ENCODE measurements at regions not wholly inside any gene's neighbourhood (a gene's known extent, or its start where the extent isn't known, plus 50 kb on each side); places are given as distances from the start of the nearest gene placed in this dataset.

GRCh38 chr2:65782996-65783650 is 350.7 kb upstream of the SPRED2 start:
- no peaks in the 10 kb centered on the region for H3K36me3 ChIP-seq (ENCODE audit: control insufficient read depth in 2 of 2, insufficient read depth in 2 of 2, low read length in 2 of 2)
- no peaks in the 10 kb centered on the region for H3K9me3 ChIP-seq (ENCODE audit: control insufficient read depth in 2 of 2, low read length in 2 of 2)
- no peak overlapping the region for H3K4me3 ChIP-seq (ENCODE audit: low read length in 2 of 2)
- H3K27ac ChIP-seq (ENCODE audit: low read length), result no peak overlapping the region
- H3K4me1 ChIP-seq (ENCODE audit: control insufficient read depth, insufficient read depth, low read length), result no peaks in the 10 kb centered on the region
- H3K27me3 ChIP-seq (ENCODE audit: control insufficient read depth in 1 of 2, insufficient read depth in 2 of 2, low read length in 2 of 2), result no peaks in the 10 kb centered on the region
- H3K9ac ChIP-seq (ENCODE audit: low read length in 2 of 2), result no peak overlapping the region

DNA sequence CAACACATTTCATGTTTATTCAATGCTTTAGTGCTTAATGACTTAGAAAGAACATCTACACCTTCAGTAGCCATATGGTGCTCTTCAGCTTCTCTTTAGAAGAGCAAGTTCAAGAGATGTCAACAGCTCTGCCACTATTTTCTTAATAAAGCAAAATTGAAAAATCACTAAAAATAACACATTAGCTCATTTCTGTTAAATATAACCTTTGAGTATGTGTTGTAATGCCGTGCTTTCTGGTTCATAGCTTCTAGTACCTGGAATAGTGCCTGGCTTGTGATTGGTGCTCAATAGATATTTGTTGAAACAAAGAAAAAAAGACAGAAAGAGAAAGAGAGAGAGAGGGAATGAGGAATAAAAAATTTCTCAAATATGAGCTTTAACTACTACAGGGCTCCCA is 349.8 kb upstream of the SPRED2 start:
- no peaks in the 10 kb centered on the region for H3K27me3 ChIP-seq (ENCODE audit: control insufficient read depth in 1 of 2, insufficient read depth in 2 of 2, low read length in 2 of 2)
- H3K4me1 ChIP-seq (ENCODE audit: control insufficient read depth, insufficient read depth, low read length), result no peaks in the 10 kb centered on the region
- no peaks in the 10 kb centered on the region for H3K9me3 ChIP-seq (ENCODE audit: control insufficient read depth in 2 of 2, low read length in 2 of 2)
- H3K36me3 ChIP-seq (ENCODE audit: control insufficient read depth in 2 of 2, insufficient read depth in 2 of 2, low read length in 2 of 2), result no peaks in the 10 kb centered on the region
- no peak overlapping the region for H3K4me3 ChIP-seq (ENCODE audit: low read length in 2 of 2)
- no peak overlapping the region for H3K27ac ChIP-seq (ENCODE audit: low read length)
- no peak overlapping the region for H3K9ac ChIP-seq (ENCODE audit: low read length in 2 of 2)

GRCh38 chr2:65781756-65782155 is 349.4 kb upstream of the SPRED2 start:
- Histone ChIP-seq H3K4me1 (ENCODE audit: control insufficient read depth, insufficient read depth, low read length) (no peaks in the 10 kb centered on the region), H3K9ac (ENCODE audit: low read length in 2 of 2) (no peak overlapping the region)

DNA sequence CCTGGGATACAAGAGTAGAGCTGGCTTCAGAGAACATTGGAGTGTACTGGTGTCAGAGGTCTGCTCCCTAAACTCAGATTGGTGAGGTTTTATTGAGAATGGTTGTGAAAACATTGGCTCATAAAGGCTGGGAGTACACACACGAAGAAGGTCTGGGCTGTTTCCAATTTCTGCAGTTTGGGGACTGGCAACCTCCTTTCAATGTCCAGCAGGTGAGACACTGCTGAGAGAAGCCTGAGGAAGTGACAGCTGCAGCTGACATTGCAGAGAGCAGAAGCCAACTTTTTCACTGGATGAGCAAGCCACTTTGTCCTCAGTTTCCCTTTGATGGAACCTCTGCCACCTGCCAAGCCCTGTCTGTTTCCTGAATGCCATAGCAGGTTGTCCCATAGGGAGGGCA is 346.6 kb upstream of the SPRED2 start:
- H3K9ac ChIP-seq (ENCODE audit: low read length in 2 of 2), result no peak overlapping the region
- H3K27ac ChIP-seq (ENCODE audit: low read length), result no peak overlapping the region
- no peak overlapping the region for H3K4me3 ChIP-seq (ENCODE audit: low read length in 2 of 2)
- no peaks in the 10 kb centered on the region for H3K36me3 ChIP-seq (ENCODE audit: control insufficient read depth in 2 of 2, insufficient read depth in 2 of 2, low read length in 2 of 2)
- no peaks in the 10 kb centered on the region for H3K4me1 ChIP-seq (ENCODE audit: control insufficient read depth, insufficient read depth, low read length)
- H3K27me3 ChIP-seq (ENCODE audit: control insufficient read depth in 1 of 2, insufficient read depth in 2 of 2, low read length in 2 of 2), result no peaks in the 10 kb centered on the region
- H3K9me3 ChIP-seq (ENCODE audit: control insufficient read depth in 2 of 2, low read length in 2 of 2), result no peaks in the 10 kb centered on the region

More at GRCh38 chr2:65781756-65782155, 349.4 kb upstream of the SPRED2 start:
- Histone ChIP-seq H3K9me3 (ENCODE audit: control insufficient read depth in 2 of 2, low read length in 2 of 2) (no peaks in the 10 kb centered on the region), H3K27ac (ENCODE audit: low read length) (no peak overlapping the region), H3K27me3 (ENCODE audit: control insufficient read depth in 1 of 2, insufficient read depth in 2 of 2, low read length in 2 of 2) (no peaks in the 10 kb centered on the region), H3K4me3 (ENCODE audit: low read length in 2 of 2) (no peak overlapping the region), H3K36me3 (ENCODE audit: control insufficient read depth in 2 of 2, insufficient read depth in 2 of 2, low read length in 2 of 2) (no peaks in the 10 kb centered on the region)

- Histone ChIP-seq H3K27me3 (ENCODE audit: control insufficient read depth in 1 of 2, insufficient read depth in 2 of 2, low read length in 2 of 2) (no peaks in the 10 kb centered on the region), H3K4me3 (ENCODE audit: low read length in 2 of 2) (no peak overlapping the region), H3K27ac (ENCODE audit: low read length) (no peak overlapping the region), H3K4me1 (ENCODE audit: control insufficient read depth, insufficient read depth, low read length) (no peaks in the 10 kb centered on the region), H3K36me3 (ENCODE audit: control insufficient read depth in 2 of 2, insufficient read depth in 2 of 2, low read length in 2 of 2) (no peaks in the 10 kb centered on the region), H3K9me3 (ENCODE audit: control insufficient read depth in 2 of 2, low read length in 2 of 2) (no peaks in the 10 kb centered on the region), H3K9ac (ENCODE audit: low read length in 2 of 2) (no peak overlapping the region)
Observed at GRCh38 chr2:65778137-65778536, 345.7 kb upstream of the SPRED2 start.

DNA sequence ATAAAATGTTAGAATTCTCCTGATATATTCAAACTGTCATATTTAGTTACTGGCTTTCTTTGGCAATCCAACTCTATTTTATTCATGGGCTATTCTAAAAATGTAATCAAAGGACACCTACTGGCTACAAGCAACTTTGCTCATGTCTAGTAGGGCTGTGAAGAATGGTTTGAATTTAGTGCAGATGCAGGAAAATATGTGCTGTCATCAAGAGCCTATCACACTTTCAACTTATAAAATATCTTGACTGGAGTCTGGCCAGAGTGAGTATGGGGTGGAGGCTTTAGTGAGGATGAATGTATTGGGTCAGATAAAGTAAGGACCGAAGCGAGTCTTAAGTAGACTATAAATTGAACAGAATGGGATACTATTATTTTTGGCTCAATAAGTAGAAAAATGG is 343.4 kb upstream of the SPRED2 start:
- no peaks in the 10 kb centered on the region for H3K27me3 ChIP-seq (ENCODE audit: control insufficient read depth in 1 of 2, insufficient read depth in 2 of 2, low read length in 2 of 2)

GRCh38 chr2:65767946-65768345 is 335.5 kb upstream of the SPRED2 start:
- Histone ChIP-seq H3K4me3 (ENCODE audit: low read length in 2 of 2) (no peak overlapping the region), H3K4me1 (ENCODE audit: control insufficient read depth, insufficient read depth, low read length) (no peaks in the 10 kb centered on the region), H3K27ac (ENCODE audit: low read length) (no peak overlapping the region), H3K9ac (ENCODE audit: low read length in 2 of 2) (no peak overlapping the region), H3K27me3 (ENCODE audit: control insufficient read depth in 1 of 2, insufficient read depth in 2 of 2, low read length in 2 of 2) (no peaks in the 10 kb centered on the region), H3K36me3 (ENCODE audit: control insufficient read depth in 2 of 2, insufficient read depth in 2 of 2, low read length in 2 of 2) (no peaks in the 10 kb centered on the region), H3K9me3 (ENCODE audit: control insufficient read depth in 2 of 2, low read length in 2 of 2) (no peaks in the 10 kb centered on the region)

More for the DNA sequence above, 343.4 kb upstream of the SPRED2 start:
- Histone ChIP-seq H3K36me3 (ENCODE audit: control insufficient read depth in 2 of 2, insufficient read depth in 2 of 2, low read length in 2 of 2) (no peaks in the 10 kb centered on the region), H3K9me3 (ENCODE audit: control insufficient read depth in 2 of 2, low read length in 2 of 2) (no peaks in the 10 kb centered on the region), H3K4me1 (ENCODE audit: control insufficient read depth, insufficient read depth, low read length) (no peaks in the 10 kb centered on the region), H3K27ac (ENCODE audit: low read length) (no peak overlapping the region), H3K9ac (ENCODE audit: low read length in 2 of 2) (no peak overlapping the region), H3K4me3 (ENCODE audit: low read length in 2 of 2) (no peak overlapping the region)

GRCh38 chr2:65766768-65767267 is 334.4 kb upstream of the SPRED2 start:
- Histone ChIP-seq H3K36me3 (ENCODE audit: control insufficient read depth in 2 of 2, insufficient read depth in 2 of 2, low read length in 2 of 2) (no peaks in the 10 kb centered on the region), H3K9me3 (ENCODE audit: control insufficient read depth in 2 of 2, low read length in 2 of 2) (no peaks in the 10 kb centered on the region), H3K27ac (ENCODE audit: low read length) (no peak overlapping the region), H3K4me1 (ENCODE audit: control insufficient read depth, insufficient read depth, low read length) (no peaks in the 10 kb centered on the region), H3K4me3 (ENCODE audit: low read length in 2 of 2) (no peak overlapping the region), H3K27me3 (ENCODE audit: control insufficient read depth in 1 of 2, insufficient read depth in 2 of 2, low read length in 2 of 2) (no peaks in the 10 kb centered on the region), H3K9ac (ENCODE audit: low read length in 2 of 2) (no peak overlapping the region)

- Histone ChIP-seq H3K9me3 (ENCODE audit: control insufficient read depth in 2 of 2, low read length in 2 of 2) (no peaks in the 10 kb centered on the region), H3K27ac (ENCODE audit: low read length) (no peak overlapping the region), H3K4me1 (ENCODE audit: control insufficient read depth, insufficient read depth, low read length) (no peaks in the 10 kb centered on the region), H3K27me3 (ENCODE audit: control insufficient read depth in 1 of 2, insufficient read depth in 2 of 2, low read length in 2 of 2) (no peaks in the 10 kb centered on the region), H3K9ac (ENCODE audit: low read length in 2 of 2) (no peak overlapping the region), H3K4me3 (ENCODE audit: low read length in 2 of 2) (no peak overlapping the region), H3K36me3 (ENCODE audit: control insufficient read depth in 2 of 2, insufficient read depth in 2 of 2, low read length in 2 of 2) (no peaks in the 10 kb centered on the region)
Observed at GRCh38 chr2:65765376-65765775, 333.0 kb upstream of the SPRED2 start.

GRCh38 chr2:65762068-65762467 is 329.7 kb upstream of the SPRED2 start:
- no peaks in the 10 kb centered on the region for H3K36me3 ChIP-seq (ENCODE audit: control insufficient read depth in 2 of 2, insufficient read depth in 2 of 2, low read length in 2 of 2)
- no peak overlapping the region for H3K9ac ChIP-seq (ENCODE audit: low read length in 2 of 2)
- no peaks in the 10 kb centered on the region for H3K9me3 ChIP-seq (ENCODE audit: control insufficient read depth in 2 of 2, low read length in 2 of 2)
- no peaks in the 10 kb centered on the region for H3K4me1 ChIP-seq (ENCODE audit: control insufficient read depth, insufficient read depth, low read length)
- no peaks in the 10 kb centered on the region for H3K27me3 ChIP-seq (ENCODE audit: control insufficient read depth in 1 of 2, insufficient read depth in 2 of 2, low read length in 2 of 2)
- no peak overlapping the region for H3K27ac ChIP-seq (ENCODE audit: low read length)
- H3K4me3 ChIP-seq (ENCODE audit: low read length in 2 of 2), result no peak overlapping the region

DNA sequence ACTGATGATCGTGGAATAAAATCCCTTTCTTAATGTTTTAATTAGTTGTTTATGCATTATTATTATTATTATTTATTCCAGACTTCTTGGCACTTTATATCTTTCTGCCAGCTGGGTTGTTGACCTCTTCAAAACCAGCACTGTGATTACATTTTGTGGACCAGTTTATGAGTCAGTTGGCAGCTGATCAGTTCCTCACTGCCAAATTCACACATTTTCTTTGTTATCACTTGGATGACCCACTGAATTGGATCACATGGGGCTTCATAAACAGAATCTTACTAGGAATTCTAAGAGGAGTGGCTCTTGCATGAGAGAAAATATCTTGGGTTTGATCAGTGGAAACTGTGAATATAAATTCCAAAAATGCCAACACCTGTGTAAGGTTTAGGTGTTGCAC is 321.8 kb upstream of the SPRED2 start:
- Histone ChIP-seq H3K36me3 (ENCODE audit: control insufficient read depth in 2 of 2, insufficient read depth in 2 of 2, low read length in 2 of 2) (no peaks in the 10 kb centered on the region), H3K9ac (ENCODE audit: low read length in 2 of 2) (no peak overlapping the region), H3K4me3 (ENCODE audit: low read length in 2 of 2) (no peak overlapping the region), H3K27ac (ENCODE audit: low read length) (no peak overlapping the region), H3K9me3 (ENCODE audit: control insufficient read depth in 2 of 2, low read length in 2 of 2) (peaks cover 3 to 7% of the 10 kb centered on the region in 2 donors), H3K4me1 (ENCODE audit: control insufficient read depth, insufficient read depth, low read length) (no peaks in the 10 kb centered on the region), H3K27me3 (ENCODE audit: control insufficient read depth in 1 of 2, insufficient read depth in 2 of 2, low read length in 2 of 2) (no peaks in the 10 kb centered on the region)
